GM13976 (cell line): ENCODE measurements at regions not wholly inside any gene's neighbourhood (a gene's known extent, or its start where the extent isn't known, plus 50 kb on each side); places are given as distances from the start of the nearest gene placed in this dataset.

Source experiments
- DNase-seq: peaks from one replicate; pipeline ENCODE4 v3.0.0; 2012; ENCODE audit warnings: low spot score
- in situ Hi-C: fragments of 300-500 bp; cut with MboI; formaldehyde crosslinking; loops from one replicate; pipeline ENCODE4 v1.12.0; 2022; ENCODE audit warnings: low sequenced_read_pairs, mixed read lengths, inconsistent platforms; ENCODE audit not compliant: unreplicated experiment
- TF ChIP-seq, protein P1 (sequence below): IDR thresholded peaks from 2 replicates; pipeline ENCODE4 v1.5.1; 2012; ENCODE audit warnings: borderline replicate concordance, mild to moderate bottlenecking; ENCODE audit not compliant: insufficient read depth; ENCODE audit errors: extremely low read depth, missing control alignments, control extremely low read depth

- in situ Hi-C loops, result no loop called here
- DNase-seq, result no peak
- TF ChIP-seq, protein P1, sequence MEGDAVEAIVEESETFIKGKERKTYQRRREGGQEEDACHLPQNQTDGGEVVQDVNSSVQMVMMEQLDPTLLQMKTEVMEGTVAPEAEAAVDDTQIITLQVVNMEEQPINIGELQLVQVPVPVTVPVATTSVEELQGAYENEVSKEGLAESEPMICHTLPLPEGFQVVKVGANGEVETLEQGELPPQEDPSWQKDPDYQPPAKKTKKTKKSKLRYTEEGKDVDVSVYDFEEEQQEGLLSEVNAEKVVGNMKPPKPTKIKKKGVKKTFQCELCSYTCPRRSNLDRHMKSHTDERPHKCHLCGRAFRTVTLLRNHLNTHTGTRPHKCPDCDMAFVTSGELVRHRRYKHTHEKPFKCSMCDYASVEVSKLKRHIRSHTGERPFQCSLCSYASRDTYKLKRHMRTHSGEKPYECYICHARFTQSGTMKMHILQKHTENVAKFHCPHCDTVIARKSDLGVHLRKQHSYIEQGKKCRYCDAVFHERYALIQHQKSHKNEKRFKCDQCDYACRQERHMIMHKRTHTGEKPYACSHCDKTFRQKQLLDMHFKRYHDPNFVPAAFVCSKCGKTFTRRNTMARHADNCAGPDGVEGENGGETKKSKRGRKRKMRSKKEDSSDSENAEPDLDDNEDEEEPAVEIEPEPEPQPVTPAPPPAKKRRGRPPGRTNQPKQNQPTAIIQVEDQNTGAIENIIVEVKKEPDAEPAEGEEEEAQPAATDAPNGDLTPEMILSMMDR, result no peak
These were observed 327.2 kb upstream of the NREP start for GRCh38 chr5:112084149-112084548.

DNA sequence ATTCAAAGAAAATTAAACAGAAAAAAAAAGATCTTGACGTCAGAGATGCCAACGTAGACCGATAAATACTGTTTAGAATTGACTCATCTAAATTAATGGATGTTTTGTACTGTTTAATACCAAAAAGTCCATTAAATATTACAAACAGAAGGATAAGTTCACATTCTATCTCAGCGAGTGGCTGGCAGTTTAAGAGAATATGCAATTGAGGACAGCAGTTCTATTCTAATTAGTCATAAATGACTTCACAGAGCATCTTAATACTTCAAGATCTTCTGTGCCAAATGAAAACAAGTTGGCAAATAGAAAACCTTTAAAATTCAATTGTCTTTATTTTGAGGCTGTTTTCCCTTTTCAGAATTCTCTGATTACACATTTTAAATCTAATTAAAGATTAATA, 326.6 kb upstream of the NREP start:
- TF ChIP-seq, protein P1, result no peak
- DNase-seq, result no peak
- in situ Hi-C loops, result no loop called here

GRCh38 chr5:112077180-112077579, 320.2 kb upstream of the NREP start:
- DNase-seq, result peak; percentile 11
- in situ Hi-C loops, result no loop called here
- TF ChIP-seq, protein P1, result no peak

- in situ Hi-C loops, result no loop called here
- DNase-seq, result no peak
- TF ChIP-seq, protein P1, result no peak
These were observed 313.0 kb upstream of the NREP start for GRCh38 chr5:112070022-112070421.

GRCh38 chr5:112069329-112069728, 312.3 kb upstream of the NREP start:
- in situ Hi-C loops, result no loop called here
- no peak for DNase-seq
- TF ChIP-seq, protein P1, result no peak

DNA sequence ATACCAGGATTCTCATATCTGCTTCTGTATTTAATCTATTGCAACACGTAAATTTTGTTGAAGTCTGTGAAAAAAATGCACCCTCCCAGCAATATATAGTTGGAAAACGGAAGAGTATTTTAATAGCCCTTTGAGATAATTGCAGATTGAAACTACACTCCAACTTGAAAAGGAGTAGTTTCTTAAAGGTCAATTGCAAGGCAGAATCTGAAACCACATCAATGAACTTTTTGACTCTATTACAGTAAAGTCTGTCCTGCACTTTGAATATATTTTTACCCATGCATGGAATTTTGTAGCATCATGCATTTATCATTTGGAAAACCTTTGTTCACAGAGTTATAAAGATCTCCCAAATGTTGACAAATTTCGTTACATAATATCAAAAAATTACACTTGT, 311.6 kb upstream of the NREP start:
- TF ChIP-seq, protein P1, result no peak
- in situ Hi-C loops, result no loop called here
- no peak for DNase-seq

- no peak for DNase-seq
- in situ Hi-C loops, result no loop called here
- TF ChIP-seq, protein P1, result no peak
These were observed 308.8 kb upstream of the NREP start for GRCh38 chr5:112065781-112066180.
